BJ (cell line): ENCODE measurements at regions not wholly inside any gene's neighbourhood (a gene's known extent, or its start where the extent isn't known, plus 50 kb on each side); places are given as distances from the start of the nearest gene placed in this dataset.

Experiments
- CTCF ChIA-PET: fragments of 350-600 bp; formaldehyde crosslinking; extraction: SDS; loops from one replicate; lab custom pipeline; 2021; ENCODE audit warnings: antibody characterized with exemption, inconsistent platforms; lab: Yijun Ruan, JAX
- POLR2A ChIA-PET: fragments of 300-600 bp; sonication (Branson Sonifier 250); formaldehyde crosslinking; extraction: SDS; loops from one replicate; lab custom pipeline; 2021; ENCODE audit warnings: antibody characterized with exemption; lab: Charles Lee
- DNase-seq: peaks from one replicate; pipeline ENCODE4 v3.0.0-alpha.2; 2011; ENCODE audit warnings: low read depth
- H3K27me3 ChIP-seq: 2 replicates; pipeline ENCODE4 v1.6.0; 2011; ENCODE audit warnings: low read length; ENCODE audit not compliant: control insufficient read depth, insufficient read depth
- H3K36me3 ChIP-seq: 2 replicates; pipeline ENCODE4 v1.5.1; 2011; ENCODE audit warnings: low read length; ENCODE audit not compliant: control insufficient read depth, insufficient read depth
- H3K4me3 ChIP-seq: 2 replicates; pipeline ENCODE4 v1.5.1; 2011; ENCODE audit warnings: low read depth, mild to moderate bottlenecking, control low read depth, low read length
- CTCF ChIP-seq: IDR thresholded peaks from 2 replicates; pipeline ENCODE4 v1.5.1; 2011; ENCODE audit warnings: low read depth, mild to moderate bottlenecking, control low read depth, inconsistent platforms, low read length, moderate library complexity; ENCODE audit not compliant: insufficient read depth

- CTCF ChIA-PET, result no interaction called here
- TF ChIP-seq CTCF, result no peak
- POLR2A ChIA-PET, result no interaction called here
- H3K36me3 ChIP-seq, result no peaks in the 10 kb centered on the region
- H3K27me3 ChIP-seq, result no peaks in the 10 kb centered on the region
- H3K4me3 ChIP-seq, result no peak overlapping the region
- no peak for DNase-seq
Measured at GRCh38 chr6:168828800-168829199, 387.8 kb downstream of the SMOC2 start.

- H3K27me3 ChIP-seq, result no peaks in the 10 kb centered on the region
- no peaks in the 10 kb centered on the region for H3K36me3 ChIP-seq
- POLR2A ChIA-PET, result no interaction called here
- no peak for DNase-seq
- CTCF ChIA-PET, result no interaction called here
- TF ChIP-seq CTCF, result no peak
- H3K4me3 ChIP-seq, result no peak overlapping the region
Measured at GRCh38 chr6:168828035-168828434, 387.1 kb downstream of the SMOC2 start.

GRCh38 chr6:168827586-168827871, 386.5 kb downstream of the SMOC2 start:
- CTCF ChIA-PET, result no interaction called here
- no peak overlapping the region for H3K4me3 ChIP-seq
- H3K36me3 ChIP-seq, result no peaks in the 10 kb centered on the region
- POLR2A ChIA-PET, result no interaction called here
- TF ChIP-seq CTCF, result no peak
- no peaks in the 10 kb centered on the region for H3K27me3 ChIP-seq
- no peak for DNase-seq

GRCh38 chr6:168826726-168827585, 386.0 kb downstream of the SMOC2 start:
- Histone ChIP-seq H3K36me3 (no peaks in the 10 kb centered on the region), H3K27me3 (no peaks in the 10 kb centered on the region), H3K4me3 (no peak overlapping the region)
- POLR2A ChIA-PET, result no interaction called here
- TF ChIP-seq CTCF, result no peak
- DNase-seq, result no peak
- CTCF ChIA-PET, result no interaction called here

- no peak for DNase-seq
- CTCF ChIA-PET, result no interaction called here
- H3K4me3 ChIP-seq, result no peak overlapping the region
Measured at GRCh38 chr6:168826078-168826390, 385.1 kb downstream of the SMOC2 start.

More at GRCh38 chr6:168826078-168826390, 385.1 kb downstream of the SMOC2 start:
- Histone ChIP-seq H3K27me3 (no peaks in the 10 kb centered on the region), H3K36me3 (no peaks in the 10 kb centered on the region)
- no peak for TF ChIP-seq CTCF
- POLR2A ChIA-PET, result no interaction called here
